ENCODE measurements at regions not wholly inside any gene's neighbourhood (a gene's known extent, or its start where the extent isn't known, plus 50 kb on each side); places are given as distances from the start of the nearest gene placed in this dataset.

DNA sequence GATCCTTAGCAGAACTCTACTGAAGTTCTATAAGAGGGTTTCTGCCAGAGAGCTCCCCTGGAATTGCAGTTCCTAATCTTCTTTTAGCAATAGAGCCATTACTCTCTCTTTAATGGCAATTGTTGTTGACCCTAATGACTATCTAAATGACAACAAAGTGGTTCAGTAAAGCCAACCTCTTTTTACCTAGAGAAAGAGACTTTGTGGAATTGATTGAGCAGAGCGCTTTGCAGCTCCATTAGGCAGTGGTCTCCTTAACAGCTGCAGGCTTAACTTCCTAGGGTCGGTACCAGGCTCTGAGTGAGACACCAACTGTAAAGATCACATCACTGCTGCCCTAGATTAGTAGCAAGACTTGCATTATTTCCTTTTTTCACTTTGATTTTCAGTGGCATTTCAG lies 1472.9 kb upstream of the TENM3 start:
- H3K36me3 ChIP-seq, result no peaks in the 10 kb centered on the region
- H3K4me3 ChIP-seq, result no peak overlapping the region
- no peaks in the 10 kb centered on the region for H3K9me3 ChIP-seq
- TF ChIP-seq, protein P1, sequence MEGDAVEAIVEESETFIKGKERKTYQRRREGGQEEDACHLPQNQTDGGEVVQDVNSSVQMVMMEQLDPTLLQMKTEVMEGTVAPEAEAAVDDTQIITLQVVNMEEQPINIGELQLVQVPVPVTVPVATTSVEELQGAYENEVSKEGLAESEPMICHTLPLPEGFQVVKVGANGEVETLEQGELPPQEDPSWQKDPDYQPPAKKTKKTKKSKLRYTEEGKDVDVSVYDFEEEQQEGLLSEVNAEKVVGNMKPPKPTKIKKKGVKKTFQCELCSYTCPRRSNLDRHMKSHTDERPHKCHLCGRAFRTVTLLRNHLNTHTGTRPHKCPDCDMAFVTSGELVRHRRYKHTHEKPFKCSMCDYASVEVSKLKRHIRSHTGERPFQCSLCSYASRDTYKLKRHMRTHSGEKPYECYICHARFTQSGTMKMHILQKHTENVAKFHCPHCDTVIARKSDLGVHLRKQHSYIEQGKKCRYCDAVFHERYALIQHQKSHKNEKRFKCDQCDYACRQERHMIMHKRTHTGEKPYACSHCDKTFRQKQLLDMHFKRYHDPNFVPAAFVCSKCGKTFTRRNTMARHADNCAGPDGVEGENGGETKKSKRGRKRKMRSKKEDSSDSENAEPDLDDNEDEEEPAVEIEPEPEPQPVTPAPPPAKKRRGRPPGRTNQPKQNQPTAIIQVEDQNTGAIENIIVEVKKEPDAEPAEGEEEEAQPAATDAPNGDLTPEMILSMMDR (IDR thresholded peaks at IDR 0.05), result no peak
- ATAC-seq (no peak), DNase-seq (no peak)
- intact Hi-C loops (cut with DNase I), result no loop called here
- H3K27me3 ChIP-seq, result no peaks in the 10 kb centered on the region
- H3K4me1 ChIP-seq, result no peaks in the 10 kb centered on the region
- H3K27ac ChIP-seq, result no peak overlapping the region

DNA sequence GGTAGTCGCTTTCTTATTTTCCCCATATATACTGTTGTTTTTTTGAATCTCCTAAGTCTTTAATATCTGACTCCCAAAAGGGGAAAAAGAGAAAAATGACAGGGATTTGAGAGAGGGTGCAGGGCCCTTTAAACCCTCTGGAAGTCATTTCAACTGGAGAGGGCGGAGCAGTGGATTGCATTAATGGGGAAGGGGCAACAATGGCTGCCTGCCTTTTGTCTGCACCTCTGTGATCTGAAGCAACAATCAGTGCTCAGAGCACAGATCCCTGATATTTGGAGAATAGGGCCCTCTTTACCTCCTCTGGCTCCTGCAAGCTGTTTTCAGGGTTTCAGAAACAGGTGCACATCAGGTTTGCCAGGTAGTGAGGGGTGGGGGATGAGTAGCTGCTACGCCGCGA lies 1458.3 kb upstream of the TENM3 start:
- TF ChIP-seq, protein P1 (IDR thresholded peaks at IDR 0.05), result no peak
- Histone ChIP-seq H3K27ac (no peak overlapping the region), H3K4me3 (no peak overlapping the region), H3K4me1 (no peaks in the 10 kb centered on the region), H3K27me3 (no peaks in the 10 kb centered on the region), H3K9me3 (no peaks in the 10 kb centered on the region), H3K36me3 (no peaks in the 10 kb centered on the region)
- DNase-seq (no peak), ATAC-seq (no peak)
- intact Hi-C loops (cut with DNase I), result no loop called here

DNA sequence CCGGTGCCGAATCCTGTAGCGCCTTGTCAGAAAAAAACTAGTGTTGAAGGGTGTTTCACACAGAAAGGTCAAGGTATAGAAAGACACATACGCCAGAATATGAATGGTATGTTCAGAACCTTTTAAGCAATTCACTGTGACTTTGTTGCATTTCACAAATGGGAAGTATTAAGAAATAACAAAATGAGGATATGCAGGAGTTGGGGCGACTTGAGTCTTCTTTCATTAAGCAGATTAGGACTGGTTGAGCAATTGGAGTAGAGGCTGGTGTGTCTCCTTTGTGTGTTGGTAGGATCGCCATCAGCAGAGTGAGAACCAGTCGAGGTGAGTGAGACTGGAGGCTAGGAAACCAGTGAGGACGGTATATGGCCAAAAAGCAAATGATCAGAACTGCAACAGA lies 1454.5 kb upstream of the TENM3 start:
- intact Hi-C loops (cut with DNase I), result no loop called here
- TF ChIP-seq, protein P1 (IDR thresholded peaks at IDR 0.05), result no peak
- Histone ChIP-seq H3K27me3 (no peaks in the 10 kb centered on the region), H3K4me3 (no peak overlapping the region), H3K27ac (no peak overlapping the region), H3K9me3 (no peaks in the 10 kb centered on the region), H3K36me3 (no peaks in the 10 kb centered on the region), H3K4me1 (peaks cover 0 to 5% of the 10 kb centered on the region in 2 donors)
- DNase-seq (no peak), ATAC-seq (no peak)

DNA sequence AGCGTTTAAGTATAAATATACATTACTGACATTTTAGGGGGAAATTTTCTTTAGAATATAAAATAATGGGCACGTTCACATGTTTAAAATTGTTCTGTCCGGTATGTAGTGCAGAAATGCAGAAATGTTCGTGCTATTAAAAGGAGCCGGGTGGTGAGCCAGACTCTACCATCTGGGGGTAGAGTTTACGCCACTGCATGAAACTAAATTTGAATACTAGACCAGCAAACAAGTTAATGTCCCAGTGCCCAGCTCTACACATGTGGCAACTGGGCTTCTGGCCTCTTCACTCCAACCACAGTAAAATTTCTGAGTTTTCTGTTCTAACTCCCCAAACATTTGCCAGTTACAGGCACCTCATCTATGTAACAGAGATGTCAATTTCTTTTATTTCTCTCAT lies 1453.3 kb upstream of the TENM3 start:
- TF ChIP-seq, protein P1 (IDR thresholded peaks at IDR 0.05), result no peak
- Histone ChIP-seq H3K4me1 (peaks cover 0 to 8% of the 10 kb centered on the region in 2 donors), H3K9me3 (no peaks in the 10 kb centered on the region), H3K4me3 (no peak overlapping the region), H3K27me3 (no peaks in the 10 kb centered on the region), H3K27ac (no peak overlapping the region), H3K36me3 (no peaks in the 10 kb centered on the region)
- no peak for ATAC-seq
- no peak for DNase-seq
- intact Hi-C loops (cut with DNase I), result no loop called here

DNA sequence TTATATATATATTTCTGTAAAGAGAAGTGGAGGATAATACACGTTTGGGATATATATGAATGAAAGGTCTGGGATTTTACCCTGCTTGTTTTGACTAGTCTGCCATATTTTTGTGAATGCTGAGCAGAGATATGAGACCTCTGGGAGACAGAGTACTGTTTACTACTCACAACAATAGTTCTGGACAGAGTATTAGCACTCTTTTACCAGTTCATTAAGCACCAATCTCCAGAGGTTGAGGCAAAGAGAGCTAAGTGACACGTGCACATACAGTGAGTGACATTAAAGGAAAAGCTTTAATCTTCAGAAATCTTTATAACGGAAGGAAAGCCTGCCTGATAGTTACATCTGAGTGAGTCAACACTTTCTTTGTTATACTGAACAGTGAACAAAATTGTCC lies 1452.7 kb upstream of the TENM3 start:
- H3K9me3 ChIP-seq, result no peaks in the 10 kb centered on the region
- intact Hi-C loops (cut with DNase I), result no loop called here

More for the DNA sequence above, 1452.7 kb upstream of the TENM3 start:
- Histone ChIP-seq H3K27me3 (no peaks in the 10 kb centered on the region), H3K4me3 (no peak overlapping the region), H3K27ac (no peak overlapping the region), H3K36me3 (no peaks in the 10 kb centered on the region), H3K4me1 (peaks cover 0 to 8% of the 10 kb centered on the region in 2 donors)
- DNase-seq, result no peak
- TF ChIP-seq, protein P1 (IDR thresholded peaks at IDR 0.05), result no peak
- ATAC-seq, result no peak
